ENCODE measurements at regions not wholly inside any gene's neighbourhood (a gene's known extent, or its start where the extent isn't known, plus 50 kb on each side); places are given as distances from the start of the nearest gene placed in this dataset.

DNA sequence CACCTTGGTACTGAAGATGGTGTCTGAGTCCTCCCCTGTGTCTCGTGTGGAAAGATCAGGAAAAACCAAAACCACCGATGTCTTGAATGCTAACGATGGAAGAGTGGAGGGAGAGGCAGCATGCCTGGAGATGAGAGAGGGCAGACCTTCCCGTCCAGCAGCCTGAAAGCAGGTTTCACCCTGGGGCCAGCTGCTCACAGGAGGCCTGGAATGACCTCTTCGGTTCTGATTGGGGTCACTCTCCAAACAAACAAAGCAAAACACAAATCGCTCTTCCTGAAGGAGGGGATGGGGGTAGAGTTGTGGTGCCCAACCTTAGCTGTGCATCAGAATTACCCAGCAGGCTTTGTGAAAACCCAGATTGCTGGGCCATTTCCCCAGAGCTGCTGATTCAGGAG lies 142.3 kb upstream of the SOX1 start:
- TF ChIP-seq, protein P1, sequence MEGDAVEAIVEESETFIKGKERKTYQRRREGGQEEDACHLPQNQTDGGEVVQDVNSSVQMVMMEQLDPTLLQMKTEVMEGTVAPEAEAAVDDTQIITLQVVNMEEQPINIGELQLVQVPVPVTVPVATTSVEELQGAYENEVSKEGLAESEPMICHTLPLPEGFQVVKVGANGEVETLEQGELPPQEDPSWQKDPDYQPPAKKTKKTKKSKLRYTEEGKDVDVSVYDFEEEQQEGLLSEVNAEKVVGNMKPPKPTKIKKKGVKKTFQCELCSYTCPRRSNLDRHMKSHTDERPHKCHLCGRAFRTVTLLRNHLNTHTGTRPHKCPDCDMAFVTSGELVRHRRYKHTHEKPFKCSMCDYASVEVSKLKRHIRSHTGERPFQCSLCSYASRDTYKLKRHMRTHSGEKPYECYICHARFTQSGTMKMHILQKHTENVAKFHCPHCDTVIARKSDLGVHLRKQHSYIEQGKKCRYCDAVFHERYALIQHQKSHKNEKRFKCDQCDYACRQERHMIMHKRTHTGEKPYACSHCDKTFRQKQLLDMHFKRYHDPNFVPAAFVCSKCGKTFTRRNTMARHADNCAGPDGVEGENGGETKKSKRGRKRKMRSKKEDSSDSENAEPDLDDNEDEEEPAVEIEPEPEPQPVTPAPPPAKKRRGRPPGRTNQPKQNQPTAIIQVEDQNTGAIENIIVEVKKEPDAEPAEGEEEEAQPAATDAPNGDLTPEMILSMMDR (IDR thresholded peaks at IDR 0.05), result no peak
- no peak for DNase-seq (ENCODE audit: low spot score)
- no peak for ATAC-seq (ENCODE audit: low FRiP score)

DNA sequence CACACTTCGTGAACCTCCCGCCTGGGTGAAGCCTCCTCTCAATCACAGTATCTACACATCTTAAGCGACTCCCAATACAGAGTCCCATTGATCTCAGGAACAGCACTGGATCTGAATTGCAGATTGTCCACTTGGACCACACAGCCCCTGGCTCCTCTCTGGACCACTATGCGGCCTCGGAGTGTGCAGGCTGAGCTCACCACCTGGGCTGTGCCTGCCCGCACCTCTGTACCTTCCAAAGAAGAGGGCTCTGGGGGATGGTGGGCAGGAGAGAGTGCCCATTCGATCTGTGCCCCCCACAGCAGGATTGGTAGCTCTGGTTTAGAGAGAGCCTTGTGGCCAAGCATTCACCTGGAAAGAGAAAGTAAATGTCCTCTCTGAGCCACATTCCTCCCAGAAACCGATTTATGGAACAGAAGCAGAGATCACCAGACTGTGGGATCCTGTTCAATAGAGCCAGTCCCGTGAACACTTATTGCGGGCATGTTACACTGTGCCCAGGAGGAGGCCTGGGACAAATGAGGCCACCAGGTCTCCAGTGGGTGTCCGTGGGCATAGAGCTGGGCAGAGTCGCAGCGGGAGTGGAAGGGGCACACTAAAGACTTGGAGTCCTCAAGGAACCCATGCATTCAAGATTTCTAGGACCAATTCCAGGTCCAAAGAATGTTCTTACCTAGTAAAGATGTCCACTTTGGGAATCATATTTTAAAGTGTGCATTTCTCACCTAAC lies 141.6 kb upstream of the SOX1 start:
- ATAC-seq (ENCODE audit: low FRiP score), result no peak
- TF ChIP-seq, protein P1 (IDR thresholded peaks at IDR 0.05), result no peak
- DNase-seq (ENCODE audit: low spot score), result no peak

DNA sequence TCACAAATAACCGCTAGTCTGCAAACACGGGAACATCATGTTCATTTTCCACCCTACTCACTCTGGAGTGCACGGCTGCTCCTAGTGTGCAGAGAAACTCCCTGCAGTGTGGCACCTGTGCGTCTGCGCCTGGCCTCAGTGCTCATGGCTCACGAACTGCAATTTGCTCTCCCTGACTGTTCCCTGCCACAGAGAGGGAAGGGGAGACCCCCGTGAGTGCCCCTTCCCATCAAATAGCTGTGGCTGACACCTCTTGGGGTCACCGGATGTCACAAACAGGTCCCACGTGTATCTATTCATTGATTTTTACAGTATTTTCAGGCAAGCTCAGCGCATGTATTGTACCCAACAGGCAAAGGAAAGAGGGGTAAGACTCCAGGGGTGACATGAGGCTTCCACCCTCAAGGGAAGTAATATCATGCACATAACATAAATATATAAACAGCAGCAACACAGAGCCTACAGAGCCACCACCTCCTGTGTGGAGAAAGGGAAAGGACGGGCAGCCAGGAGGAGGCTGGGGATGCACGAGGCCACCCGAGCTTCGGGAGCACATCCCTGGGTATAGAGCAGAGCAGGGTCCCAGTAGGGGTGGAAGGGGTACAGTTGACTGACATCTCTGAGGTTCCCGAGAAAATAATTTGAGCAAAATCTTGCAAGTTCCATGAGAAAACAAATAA lies 140.3 kb upstream of the SOX1 start:
- TF ChIP-seq, protein P1 (IDR thresholded peaks at IDR 0.05), result no peak
- DNase-seq (ENCODE audit: low spot score), result no peak
- ATAC-seq (ENCODE audit: low FRiP score), result no peak

GRCh38 chr13:111927181-111927540 lies 139.8 kb upstream of the SOX1 start:
- DNase-seq (ENCODE audit: low spot score), result no peak
- no peak for ATAC-seq (ENCODE audit: low FRiP score)
- TF ChIP-seq, protein P1 (IDR thresholded peaks at IDR 0.05), result no peak

- TF ChIP-seq, protein P1 (IDR thresholded peaks at IDR 0.05), result no peak
- no peak for ATAC-seq (ENCODE audit: low FRiP score)
- no peak for DNase-seq (ENCODE audit: low spot score)
Observed at GRCh38 chr13:111929036-111929616, 137.8 kb upstream of the SOX1 start.

- no peak for ATAC-seq (ENCODE audit: low FRiP score)
Observed at GRCh38 chr13:111936267-111936925, 130.6 kb upstream of the SOX1 start.

More at GRCh38 chr13:111936267-111936925, 130.6 kb upstream of the SOX1 start:
- TF ChIP-seq, protein P1 (IDR thresholded peaks at IDR 0.05), result no peak
- DNase-seq (ENCODE audit: low spot score), result no peak
